ENCODE measurements at regions not wholly inside any gene's neighbourhood (a gene's known extent, or its start where the extent isn't known, plus 50 kb on each side); places are given as distances from the start of the nearest gene placed in this dataset.

- TF ChIP-seq CTCF (IDR thresholded peaks at IDR 0.05 in 4 of 5, conservative IDR thresholded peaks at IDR 0.05 in 1 of 5) (no peak), POLR2A (IDR thresholded peaks at IDR 0.05) (no peak)
- Histone ChIP-seq H3K27ac (no peak overlapping the region), H3K27me3 (peaks cover 0 to 15% (median 0%) of the 10 kb centered on the region in 3 donors), H3K36me3 (no peaks in the 10 kb centered on the region), H3K9me3 (no peaks in the 10 kb centered on the region), H3K4me1 (no peaks in the 10 kb centered on the region), H3K4me3 (no peak overlapping the region)
- intact Hi-C loops (cut with DNase I; ENCODE audit: low total_unique reads) = no loop called here
- in situ Hi-C loops (cut with MboI; ENCODE audit: low sequenced_read_pairs in 4 of 4) = loop anchor here in 2 of 4 donors (25.0 kb wide), 2 partner anchors 494 to 519 kb away; no protein-coding TSS in a partner anchor
- DNase-seq (no peak), ATAC-seq (no peak)
Observed at GRCh38 chr18:47731276-47731675, 199.2 kb downstream of the SMAD2 start.

- no peak for ATAC-seq
- no peak for DNase-seq
- no peak for TF ChIP-seq POLR2A (IDR thresholded peaks at IDR 0.05)
- TF ChIP-seq CTCF (IDR thresholded peaks at IDR 0.05 in 4 of 5, conservative IDR thresholded peaks at IDR 0.05 in 1 of 5) = no peak
- in situ Hi-C loops (cut with MboI; ENCODE audit: low sequenced_read_pairs in 4 of 4) (loop anchor here in 2 of 4 donors (25.0 kb wide), 2 partner anchors 493 to 518 kb away; no protein-coding TSS in a partner anchor), intact Hi-C loops (cut with DNase I; ENCODE audit: low total_unique reads) (no loop called here)
- Histone ChIP-seq H3K4me1 (no peaks in the 10 kb centered on the region), H3K4me3 (no peak overlapping the region), H3K9me3 (no peaks in the 10 kb centered on the region), H3K27me3 (peaks cover 0 to 15% (median 0%) of the 10 kb centered on the region in 3 donors), H3K36me3 (no peaks in the 10 kb centered on the region), H3K27ac (no peak overlapping the region)
Observed at GRCh38 chr18:47730795-47731194, 199.7 kb downstream of the SMAD2 start.

- DNase-seq (no peak), ATAC-seq (no peak)
- Histone ChIP-seq H3K4me1 (no peaks in the 10 kb centered on the region), H3K9me3 (no peaks in the 10 kb centered on the region), H3K4me3 (no peak overlapping the region), H3K36me3 (no peaks in the 10 kb centered on the region), H3K27me3 (peaks cover 0 to 13% (median 0%) of the 10 kb centered on the region in 3 donors), H3K27ac (no peak overlapping the region)
- TF ChIP-seq POLR2A (IDR thresholded peaks at IDR 0.05) = no peak
- in situ Hi-C loops (cut with MboI; ENCODE audit: low sequenced_read_pairs in 4 of 4) = loop anchor here in 2 of 4 donors (25.0 kb wide), 2 partner anchors 492 to 517 kb away; no protein-coding TSS in a partner anchor
- intact Hi-C loops (cut with DNase I; ENCODE audit: low total_unique reads) = no loop called here
Observed at GRCh38 chr18:47729356-47729755, 201.1 kb downstream of the SMAD2 start.

- Histone ChIP-seq H3K27ac (no peak overlapping the region), H3K4me3 (no peak overlapping the region), H3K27me3 (peaks cover 0 to 9% (median 0%) of the 10 kb centered on the region in 3 donors), H3K9me3 (no peaks in the 10 kb centered on the region), H3K4me1 (no peaks in the 10 kb centered on the region), H3K36me3 (no peaks in the 10 kb centered on the region)
- no peak for DNase-seq
- TF ChIP-seq POLR2A (IDR thresholded peaks at IDR 0.05) (no peak), CTCF (IDR thresholded peaks at IDR 0.05 in 4 of 5, conservative IDR thresholded peaks at IDR 0.05 in 1 of 5) (no peak)
- no peak for ATAC-seq
- intact Hi-C loops (cut with DNase I; ENCODE audit: low total_unique reads) (no loop called here), in situ Hi-C loops (cut with MboI; ENCODE audit: low sequenced_read_pairs in 4 of 4) (loop anchor here in 2 of 4 donors (25.0 kb wide), 2 partner anchors 492 to 517 kb away; no protein-coding TSS in a partner anchor)
Observed at GRCh38 chr18:47728921-47729320, 201.5 kb downstream of the SMAD2 start.

- no peaks in the 10 kb centered on the region for H3K36me3 ChIP-seq
- in situ Hi-C loops (cut with MboI; ENCODE audit: low sequenced_read_pairs in 4 of 4) = loop anchor here in 2 of 4 donors (25.0 kb wide), 2 partner anchors 490 to 515 kb away; no protein-coding TSS in a partner anchor
- H3K4me1 ChIP-seq = no peaks in the 10 kb centered on the region
- intact Hi-C loops (cut with DNase I; ENCODE audit: low total_unique reads) = no loop called here
- peaks cover 0 to 4% (median 0%) of the 10 kb centered on the region in 3 donors for H3K27me3 ChIP-seq
- ATAC-seq = no peak
- no peak overlapping the region for H3K27ac ChIP-seq
- H3K4me3 ChIP-seq = no peak overlapping the region
- DNase-seq = no peak
- H3K9me3 ChIP-seq = no peaks in the 10 kb centered on the region
- TF ChIP-seq POLR2A (IDR thresholded peaks at IDR 0.05) (no peak), CTCF (IDR thresholded peaks at IDR 0.05 in 4 of 5, conservative IDR thresholded peaks at IDR 0.05 in 1 of 5) (no peak)
Observed at GRCh38 chr18:47727409-47727808, 203.1 kb downstream of the SMAD2 start.

All from gastrocnemius medialis (tissue), 4 donors.